Sigmoid colon (tissue), 4 donors: ENCODE measurements at regions not wholly inside any gene's neighbourhood (a gene's known extent, or its start where the extent isn't known, plus 50 kb on each side); places are given as distances from the start of the nearest gene placed in this dataset.

ENCODE experiments used
- CTCF ChIP-seq, 4 experiments: fragments of 450-650 bp in 3 of 4; fragments of 200-600 bp in 1 of 4; IDR thresholded peaks; one replicate each; pipeline ENCODE4 v1.5.1; 2016 to 2019; ENCODE audit warnings: antibody characterized with exemption in 4 of 4, mild to moderate bottlenecking in 3 of 4, moderate library complexity in 2 of 4
- POLR2A ChIP-seq, 2 donors: fragments of 450-650 bp; IDR thresholded peaks; one replicate each; pipeline ENCODE4 v1.6.1; 2016; ENCODE audit warnings: antibody characterized with exemption in 2 of 2, mild to moderate bottlenecking in 2 of 2, moderate library complexity in 2 of 2
- POLR2AphosphoS5 ChIP-seq, 4 donors: sonication (generic); formaldehyde crosslinking; IDR thresholded peaks; one replicate each; pipeline ENCODE4 v1.6.1; 2017; ENCODE audit warnings: antibody characterized with exemption in 4 of 4

- TF ChIP-seq CTCF (IDR thresholded peaks at IDR 0.05), result peak in 2 of 4 experiments; percentile 12 to 38
- no peak for TF ChIP-seq POLR2AphosphoS5 (IDR thresholded peaks at IDR 0.05)
- TF ChIP-seq POLR2A (IDR thresholded peaks at IDR 0.05), result no peak
These were observed 84.0 kb upstream of the RCN1 start for GRCh38 chr11:32006799-32007388.
